Stimulated activated CD4-positive, alpha-beta T cell treated with anti-CD3 and anti-CD28 coated beads, TNF-alpha, amount 100 ng/mL, for 1 hour (primary cell): ENCODE measurements at regions not wholly inside any gene's neighbourhood (a gene's known extent, or its start where the extent isn't known, plus 50 kb on each side); places are given as distances from the start of the nearest gene placed in this dataset.
"Not testable (repeated sequence)": the region's sequence is repeated elsewhere in the genome, so short reads cannot be mapped to it uniquely, and the experiment has no call there.

Experiments
- DNase-seq, 3 donors: peaks; one replicate each; pipeline ENCODE4 v3.0.0-alpha.2; 2020; ENCODE audit warnings: low read depth in 3 of 3, low spot score in 1 of 3

- DNase-seq = no peak
These were observed 99.7 kb upstream of the KIF2A start for GRCh38 chr5:62206150-62206829.

GRCh38 chr5:62208218-62208852 lies 97.7 kb upstream of the KIF2A start:
- DNase-seq = no peak

GRCh38 chr5:62211405-62211804 lies 94.6 kb upstream of the KIF2A start:
- DNase-seq = no peak

- DNase-seq = no peak
These were observed 93.4 kb upstream of the KIF2A start for GRCh38 chr5:62212648-62213047.

- no peak for DNase-seq
These were observed 91.3 kb upstream of the KIF2A start for GRCh38 chr5:62214701-62215100.

GRCh38 chr5:62216603-62217002 lies 89.4 kb upstream of the KIF2A start:
- DNase-seq = not testable (repeated sequence)

GRCh38 chr5:62217095-62217494 lies 88.9 kb upstream of the KIF2A start:
- not testable (repeated sequence) for DNase-seq

- not testable (repeated sequence) for DNase-seq
These were observed 87.1 kb upstream of the KIF2A start for GRCh38 chr5:62218860-62219259.

GRCh38 chr5:62221881-62222280 lies 84.1 kb upstream of the KIF2A start:
- DNase-seq = not testable (repeated sequence)

GRCh38 chr5:62222305-62222704 lies 83.7 kb upstream of the KIF2A start:
- not testable (repeated sequence) for DNase-seq

GRCh38 chr5:62223312-62223670 lies 82.7 kb upstream of the KIF2A start:
- peak; percentile 46 to 53 (median 49) for DNase-seq

- DNase-seq = not testable (repeated sequence)
These were observed 80.9 kb upstream of the KIF2A start for GRCh38 chr5:62224987-62225601.

- DNase-seq = not testable (repeated sequence)
These were observed 75.1 kb upstream of the KIF2A start for GRCh38 chr5:62230876-62231388.

GRCh38 chr5:62231576-62231975 lies 74.4 kb upstream of the KIF2A start:
- DNase-seq = no peak

- not testable (repeated sequence) for DNase-seq
These were observed 73.8 kb upstream of the KIF2A start for GRCh38 chr5:62232218-62232617.

GRCh38 chr5:62233083-62234046 lies 72.6 kb upstream of the KIF2A start:
- not testable (repeated sequence) for DNase-seq

GRCh38 chr5:62236593-62236992 lies 69.4 kb upstream of the KIF2A start:
- not testable (repeated sequence) for DNase-seq

GRCh38 chr5:62237944-62238343 lies 68.1 kb upstream of the KIF2A start:
- not testable (repeated sequence) for DNase-seq

- DNase-seq = not testable (repeated sequence)
These were observed 67.4 kb upstream of the KIF2A start for GRCh38 chr5:62238584-62238983.

- not testable (repeated sequence) for DNase-seq
These were observed 65.5 kb upstream of the KIF2A start for GRCh38 chr5:62240494-62240893.

- not testable (repeated sequence) for DNase-seq
These were observed 64.0 kb upstream of the KIF2A start for GRCh38 chr5:62242000-62242399.
